Hepatocyte (in vitro differentiated cells): ENCODE measurements at regions not wholly inside any gene's neighbourhood (a gene's known extent, or its start where the extent isn't known, plus 50 kb on each side); places are given as distances from the start of the nearest gene placed in this dataset.

ENCODE experiments used
- DNase-seq: peaks from one replicate; pipeline ENCODE4 v3.0.0-alpha.2; 2016; ENCODE audit warnings: low spot score
- H2AFZ ChIP-seq: fragments of 200-600 bp; sonication (generic); 2 replicates; pipeline ENCODE4 v1.6.0; 2016; ENCODE audit warnings: antibody characterized with exemption, mild to moderate bottlenecking
- H3K27ac ChIP-seq: fragments of 200-600 bp; sonication (generic); 2 replicates; pipeline ENCODE4 v1.5.1; 2016; ENCODE audit warnings: mild to moderate bottlenecking
- H3K27me3 ChIP-seq: fragments of 200-600 bp; sonication (generic); 2 replicates; pipeline ENCODE4 v1.6.1; 2016
- H3K36me3 ChIP-seq: fragments of 200-600 bp; sonication (generic); replicated peaks from 2 replicates; pipeline ENCODE4 v1.5.1; 2016; ENCODE audit warnings: low read depth; ENCODE audit not compliant: insufficient read depth
- H3K4me1 ChIP-seq: fragments of 200-600 bp; sonication (generic); 2 replicates; pipeline ENCODE4 v1.5.1; 2016; ENCODE audit warnings: mild to moderate bottlenecking, moderate library complexity; ENCODE audit not compliant: insufficient read depth
- H3K4me2 ChIP-seq: fragments of 200-600 bp; sonication (generic); 2 replicates; pipeline ENCODE4 v1.6.0; 2016
- H3K4me3 ChIP-seq: fragments of 200-600 bp; sonication (generic); 2 replicates; pipeline ENCODE4 v1.5.1; 2016; ENCODE audit warnings: mild to moderate bottlenecking
- H3K79me2 ChIP-seq: fragments of 200-600 bp; sonication (generic); 2 replicates; pipeline ENCODE4 v1.6.0; 2017; ENCODE audit warnings: mild to moderate bottlenecking
- H3K9me2 ChIP-seq: fragments of 200-600 bp; sonication (generic); replicated peaks from 2 replicates; pipeline ENCODE4 v1.6.0; 2017; ENCODE audit warnings: mild to moderate bottlenecking; ENCODE audit not compliant: insufficient read depth
- H3K9me3 ChIP-seq: fragments of 200-600 bp; sonication (generic); 2 replicates; pipeline ENCODE4 v1.5.1; 2016; ENCODE audit warnings: low read depth, mild to moderate bottlenecking
- H4K20me1 ChIP-seq: fragments of 200-600 bp; sonication (generic); 2 replicates; pipeline ENCODE4 v1.6.0; 2016; ENCODE audit warnings: mild to moderate bottlenecking; ENCODE audit not compliant: insufficient read depth, poor library complexity, severe bottlenecking
- EZH2 ChIP-seq: fragments of 200-600 bp; sonication (generic); IDR thresholded peaks from 2 replicates; pipeline ENCODE4 v1.6.1; 2016; ENCODE audit warnings: antibody characterized with exemption, mild to moderate bottlenecking, borderline replicate concordance
- EZH2phosphoT487 ChIP-seq: fragments of 200-600 bp; sonication (generic); IDR thresholded peaks from one replicate; pipeline ENCODE4 v1.6.1; 2018; ENCODE audit warnings: antibody characterized with exemption, mild to moderate bottlenecking, low read depth, moderate library complexity; ENCODE audit not compliant: unreplicated experiment, severe bottlenecking
- WGBS: methylation state at CpG from one replicate; pipeline ENCODE4 v1.1.6; 2016; ENCODE audit warnings: low lambda C conversion rate; ENCODE audit errors: missing lambda C conversion rate; 5-methylcytosine and 5-hydroxymethylcytosine counted together
- TF ChIP-seq, protein P1 (sequence below): fragments of 200-600 bp; sonication (generic); IDR thresholded peaks from 2 replicates; pipeline ENCODE4 v1.5.1; 2016; ENCODE audit warnings: antibody characterized with exemption, mild to moderate bottlenecking; ENCODE audit not compliant: poor library complexity

DNA sequence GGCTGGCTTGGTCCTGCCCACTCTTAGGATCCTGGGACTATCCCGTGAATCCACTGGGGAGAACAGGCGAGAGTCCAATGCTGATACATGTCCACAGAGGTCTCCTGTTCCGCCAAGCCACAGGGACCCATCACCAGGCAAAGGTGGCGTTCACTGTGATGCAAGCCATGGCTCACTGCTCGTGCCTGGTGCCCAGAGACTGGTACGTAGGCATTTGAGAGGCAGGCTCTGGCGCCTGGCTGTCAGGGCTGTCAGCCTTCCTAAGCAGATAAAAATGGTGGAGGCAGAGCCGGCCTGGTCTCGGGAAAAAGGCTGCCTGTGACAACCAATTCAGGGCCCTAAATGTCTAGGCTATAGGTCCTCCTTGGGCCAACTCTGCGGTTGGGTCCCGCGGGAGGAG, 2329.0 kb downstream of the TP53TG3F start:
- Histone ChIP-seq H3K4me1 (no peaks in the 10 kb centered on the region), H3K4me2 (no peak overlapping the region), H3K9me2 (no peaks in the 10 kb centered on the region), H3K27ac (no peak overlapping the region), H4K20me1 (no peaks in the 10 kb centered on the region), H3K4me3 (no peak overlapping the region), H3K36me3 (no peaks in the 10 kb centered on the region), H3K27me3 (no peaks in the 10 kb centered on the region), H3K79me2 (no peaks in the 10 kb centered on the region), H2AFZ (no peak overlapping the region), H3K9me3 (peaks cover 3% of the 10 kb centered on the region)
- no peak for TF ChIP-seq EZH2
- TF ChIP-seq, protein P1, sequence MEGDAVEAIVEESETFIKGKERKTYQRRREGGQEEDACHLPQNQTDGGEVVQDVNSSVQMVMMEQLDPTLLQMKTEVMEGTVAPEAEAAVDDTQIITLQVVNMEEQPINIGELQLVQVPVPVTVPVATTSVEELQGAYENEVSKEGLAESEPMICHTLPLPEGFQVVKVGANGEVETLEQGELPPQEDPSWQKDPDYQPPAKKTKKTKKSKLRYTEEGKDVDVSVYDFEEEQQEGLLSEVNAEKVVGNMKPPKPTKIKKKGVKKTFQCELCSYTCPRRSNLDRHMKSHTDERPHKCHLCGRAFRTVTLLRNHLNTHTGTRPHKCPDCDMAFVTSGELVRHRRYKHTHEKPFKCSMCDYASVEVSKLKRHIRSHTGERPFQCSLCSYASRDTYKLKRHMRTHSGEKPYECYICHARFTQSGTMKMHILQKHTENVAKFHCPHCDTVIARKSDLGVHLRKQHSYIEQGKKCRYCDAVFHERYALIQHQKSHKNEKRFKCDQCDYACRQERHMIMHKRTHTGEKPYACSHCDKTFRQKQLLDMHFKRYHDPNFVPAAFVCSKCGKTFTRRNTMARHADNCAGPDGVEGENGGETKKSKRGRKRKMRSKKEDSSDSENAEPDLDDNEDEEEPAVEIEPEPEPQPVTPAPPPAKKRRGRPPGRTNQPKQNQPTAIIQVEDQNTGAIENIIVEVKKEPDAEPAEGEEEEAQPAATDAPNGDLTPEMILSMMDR, result no peak
- no peak for TF ChIP-seq EZH2phosphoT487
- WGBS, result 68% methylated on average over 12 of the region's 12 CpGs
- DNase-seq, result no peak

DNA sequence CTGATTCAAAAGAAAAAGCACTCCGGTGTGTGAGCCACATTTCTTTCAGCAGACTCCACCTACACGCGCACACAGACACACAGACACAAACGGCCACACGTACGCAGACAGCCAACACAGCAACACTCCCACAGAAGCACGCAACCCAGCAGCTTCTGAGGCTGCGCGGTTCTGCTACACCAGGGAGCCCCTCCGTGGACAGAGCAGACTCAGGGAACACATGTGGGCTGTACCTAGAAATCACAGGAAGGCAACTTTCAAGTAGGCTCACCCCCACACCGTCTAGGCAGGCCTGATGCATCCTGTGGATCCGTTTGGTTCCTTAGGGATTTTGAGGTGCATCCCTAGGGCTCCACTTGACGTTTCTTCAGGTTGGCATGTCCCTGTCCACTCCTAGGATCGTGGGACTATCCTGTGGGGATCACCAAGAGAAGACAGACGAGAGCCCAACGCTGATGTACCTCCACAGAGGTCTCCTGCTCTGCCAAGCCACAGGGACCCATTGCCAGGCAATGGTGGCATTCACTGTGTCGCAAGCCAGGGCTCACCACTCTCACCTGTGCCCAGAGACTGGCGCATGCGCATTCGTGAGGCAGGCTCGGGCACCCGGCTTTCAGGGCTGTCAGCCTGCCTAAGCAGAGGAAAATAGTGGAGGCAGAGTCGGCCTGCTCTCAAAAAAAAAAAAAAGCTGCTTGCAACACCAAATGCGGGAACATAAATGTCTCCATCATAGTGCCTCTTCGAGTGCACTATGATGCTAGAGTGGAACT, 2333.3 kb downstream of the TP53TG3F start:
- H4K20me1 ChIP-seq, result no peaks in the 10 kb centered on the region
- no peak overlapping the region for H3K4me3 ChIP-seq
- no peak overlapping the region for H2AFZ ChIP-seq
- TF ChIP-seq, protein P1, result no peak
- TF ChIP-seq EZH2phosphoT487 (no peak), EZH2 (no peak)
- H3K36me3 ChIP-seq, result no peaks in the 10 kb centered on the region
- no peaks in the 10 kb centered on the region for H3K4me1 ChIP-seq
- 75% methylated on average over 25 of the region's 25 CpGs for WGBS
- no peaks in the 10 kb centered on the region for H3K9me3 ChIP-seq
- H3K79me2 ChIP-seq, result no peaks in the 10 kb centered on the region
- no peaks in the 10 kb centered on the region for H3K9me2 ChIP-seq
- H3K4me2 ChIP-seq, result no peak overlapping the region
- H3K27ac ChIP-seq, result no peak overlapping the region
- no peak for DNase-seq
- H3K27me3 ChIP-seq, result no peaks in the 10 kb centered on the region

DNA sequence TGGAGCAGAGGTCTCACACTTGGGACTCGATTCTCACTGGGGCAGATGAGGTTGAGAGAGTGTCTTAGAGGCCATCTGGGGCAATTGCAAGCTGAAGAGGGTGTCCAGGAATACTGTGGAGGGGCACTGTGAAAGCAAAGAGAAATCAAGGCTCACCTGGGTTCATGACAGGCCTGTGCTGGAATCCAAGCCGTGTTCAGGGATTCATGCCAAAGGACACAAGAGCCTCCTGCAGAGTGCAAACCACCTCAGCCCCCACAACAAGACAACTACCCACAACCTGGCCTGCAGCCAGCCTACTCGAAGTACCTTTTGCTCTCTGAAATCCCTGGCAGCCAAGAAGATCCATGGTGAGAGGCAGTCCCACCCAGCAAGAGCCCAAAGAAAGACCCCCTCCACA, 2334.2 kb downstream of the TP53TG3F start:
- Histone ChIP-seq H3K79me2 (no peaks in the 10 kb centered on the region), H2AFZ (no peak overlapping the region), H4K20me1 (no peaks in the 10 kb centered on the region), H3K4me2 (no peak overlapping the region), H3K4me1 (no peaks in the 10 kb centered on the region), H3K27me3 (no peaks in the 10 kb centered on the region), H3K9me2 (no peaks in the 10 kb centered on the region), H3K4me3 (no peak overlapping the region), H3K27ac (no peak overlapping the region), H3K9me3 (no peaks in the 10 kb centered on the region), H3K36me3 (no peaks in the 10 kb centered on the region)
- TF ChIP-seq EZH2phosphoT487, result no peak
- 58% methylated on average over 3 of the region's 3 CpGs for WGBS
- no peak for DNase-seq

DNA sequence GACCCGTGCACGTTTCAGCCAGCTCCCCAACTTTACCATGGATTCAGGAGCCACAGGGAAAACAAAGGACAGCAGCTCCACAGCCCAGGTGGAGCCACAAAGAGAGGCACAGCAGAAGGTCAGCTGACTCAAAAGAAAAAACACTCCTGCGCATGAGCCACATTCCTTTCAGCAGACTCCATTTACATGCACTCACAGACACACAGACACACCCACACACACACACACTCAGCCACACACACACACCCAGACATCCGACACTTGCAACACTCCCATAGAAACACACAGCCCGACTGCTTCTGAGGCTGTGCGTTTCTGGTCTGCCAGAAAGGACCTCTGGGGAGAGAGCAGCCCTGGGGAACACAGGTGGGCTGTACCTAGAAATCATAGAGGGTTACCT, 2335.5 kb downstream of the TP53TG3F start:
- no peak overlapping the region for H3K4me3 ChIP-seq
- no peaks in the 10 kb centered on the region for H4K20me1 ChIP-seq
- no peaks in the 10 kb centered on the region for H3K9me3 ChIP-seq
- H3K4me2 ChIP-seq, result no peak overlapping the region
- no peaks in the 10 kb centered on the region for H3K9me2 ChIP-seq
- TF ChIP-seq, protein P1, result no peak
- TF ChIP-seq EZH2 (no peak), EZH2phosphoT487 (no peak)
- 62% methylated on average over 6 of the region's 6 CpGs for WGBS
- no peak overlapping the region for H2AFZ ChIP-seq
- H3K79me2 ChIP-seq, result no peaks in the 10 kb centered on the region
- DNase-seq, result no peak
- no peaks in the 10 kb centered on the region for H3K4me1 ChIP-seq
- H3K36me3 ChIP-seq, result no peaks in the 10 kb centered on the region
- no peaks in the 10 kb centered on the region for H3K27me3 ChIP-seq
- H3K27ac ChIP-seq, result no peak overlapping the region
